ENCODE measurements at regions not wholly inside any gene's neighbourhood (a gene's known extent, or its start where the extent isn't known, plus 50 kb on each side); places are given as distances from the start of the nearest gene placed in this dataset.

DNA sequence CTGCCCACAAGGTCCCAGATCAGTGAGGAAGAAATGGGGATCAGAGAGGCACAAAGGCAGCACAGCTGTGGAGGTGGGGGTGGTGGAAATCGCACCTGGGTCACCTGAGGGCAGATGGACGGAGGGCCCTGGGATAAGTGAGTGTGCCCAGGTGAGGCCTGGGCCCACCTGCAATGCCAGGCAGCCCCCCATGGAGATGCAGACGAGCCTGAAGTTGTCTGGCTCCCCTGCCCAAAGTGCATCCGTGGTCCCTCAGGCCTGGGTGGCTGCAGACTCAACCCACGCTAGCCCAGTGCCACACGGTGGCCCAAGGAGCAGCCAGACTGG, 84.9 kb downstream of the NCOR2 start:
- no peaks in the 10 kb centered on the region for H3K9me3 ChIP-seq
- no peaks in the 10 kb centered on the region for H3K27me3 ChIP-seq
- peaks cover 64% of the 10 kb centered on the region for H3K36me3 ChIP-seq
- WGBS, result 80% methylated on average over 4 of the region's 6 CpGs
- no peak overlapping the region for H3K27ac ChIP-seq
- TF ChIP-seq POLR2AphosphoS5 (IDR thresholded peaks at IDR 0.05), result no peak
- no peak for TF ChIP-seq POLR2A (IDR thresholded peaks at IDR 0.05)
- no peak for TF ChIP-seq EP300 (IDR thresholded peaks at IDR 0.05)
- TF ChIP-seq, protein P1, sequence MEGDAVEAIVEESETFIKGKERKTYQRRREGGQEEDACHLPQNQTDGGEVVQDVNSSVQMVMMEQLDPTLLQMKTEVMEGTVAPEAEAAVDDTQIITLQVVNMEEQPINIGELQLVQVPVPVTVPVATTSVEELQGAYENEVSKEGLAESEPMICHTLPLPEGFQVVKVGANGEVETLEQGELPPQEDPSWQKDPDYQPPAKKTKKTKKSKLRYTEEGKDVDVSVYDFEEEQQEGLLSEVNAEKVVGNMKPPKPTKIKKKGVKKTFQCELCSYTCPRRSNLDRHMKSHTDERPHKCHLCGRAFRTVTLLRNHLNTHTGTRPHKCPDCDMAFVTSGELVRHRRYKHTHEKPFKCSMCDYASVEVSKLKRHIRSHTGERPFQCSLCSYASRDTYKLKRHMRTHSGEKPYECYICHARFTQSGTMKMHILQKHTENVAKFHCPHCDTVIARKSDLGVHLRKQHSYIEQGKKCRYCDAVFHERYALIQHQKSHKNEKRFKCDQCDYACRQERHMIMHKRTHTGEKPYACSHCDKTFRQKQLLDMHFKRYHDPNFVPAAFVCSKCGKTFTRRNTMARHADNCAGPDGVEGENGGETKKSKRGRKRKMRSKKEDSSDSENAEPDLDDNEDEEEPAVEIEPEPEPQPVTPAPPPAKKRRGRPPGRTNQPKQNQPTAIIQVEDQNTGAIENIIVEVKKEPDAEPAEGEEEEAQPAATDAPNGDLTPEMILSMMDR (IDR thresholded peaks at IDR 0.05), result no peak
- DNase-seq (ENCODE audit: low spot score in 2 of 2), result no peak
- H3K4me1 ChIP-seq, result peaks cover 25% of the 10 kb centered on the region
- no peak overlapping the region for H3K4me3 ChIP-seq

DNA sequence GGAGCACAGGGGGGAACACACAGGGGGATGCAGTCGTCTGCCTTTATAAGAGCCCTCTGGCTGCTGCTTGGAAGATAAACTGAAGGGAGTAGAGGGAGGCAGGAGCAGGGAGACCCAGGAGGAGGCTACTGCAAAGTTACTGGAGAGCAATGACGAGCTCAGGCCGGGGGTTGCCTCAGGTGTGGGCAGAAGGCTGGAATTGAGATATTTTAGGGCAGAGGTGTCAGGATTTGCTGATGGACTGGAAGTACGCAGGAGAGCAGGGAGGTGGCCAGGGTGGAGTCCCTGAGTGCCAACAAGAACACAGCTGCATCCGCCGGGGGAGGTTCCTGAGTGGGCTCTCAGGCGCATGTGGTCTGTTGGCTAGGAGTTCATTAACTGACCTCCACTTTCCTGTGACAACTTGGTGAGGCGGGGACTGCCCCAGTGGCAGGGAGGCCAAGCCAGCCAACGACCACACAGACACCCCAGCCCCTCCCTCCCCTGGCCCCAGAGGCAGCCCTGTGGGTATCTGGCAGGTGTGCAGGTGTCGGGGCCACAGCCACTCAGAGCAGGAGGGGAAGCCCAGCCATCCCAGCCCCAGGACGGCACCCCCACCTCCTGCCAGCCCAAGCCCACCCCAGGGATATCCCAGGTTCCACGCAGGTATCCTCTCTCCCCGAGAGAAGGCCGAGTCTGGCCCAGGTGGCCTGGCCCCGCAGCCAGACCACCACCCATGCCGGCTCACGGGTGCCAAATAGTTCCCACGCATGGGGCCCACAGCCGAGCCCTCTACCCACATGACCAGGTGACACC, 85.4 kb downstream of the NCOR2 start:
- Histone ChIP-seq H3K4me3 (no peak overlapping the region), H3K36me3 (peaks cover 69% of the 10 kb centered on the region), H3K27ac (no peak overlapping the region), H3K4me1 (peaks cover 25% of the 10 kb centered on the region), H3K27me3 (no peaks in the 10 kb centered on the region), H3K9me3 (no peaks in the 10 kb centered on the region)
- DNase-seq (ENCODE audit: low spot score in 2 of 2), result peak in 1 of 2 donors; percentile 67
- no peak for TF ChIP-seq POLR2AphosphoS5 (IDR thresholded peaks at IDR 0.05)
- TF ChIP-seq EP300 (IDR thresholded peaks at IDR 0.05), result no peak
- no peak for TF ChIP-seq POLR2A (IDR thresholded peaks at IDR 0.05)
- TF ChIP-seq, protein P1 (IDR thresholded peaks at IDR 0.05), result no peak
- 72% methylated on average over 9 of the region's 19 CpGs for WGBS

DNA sequence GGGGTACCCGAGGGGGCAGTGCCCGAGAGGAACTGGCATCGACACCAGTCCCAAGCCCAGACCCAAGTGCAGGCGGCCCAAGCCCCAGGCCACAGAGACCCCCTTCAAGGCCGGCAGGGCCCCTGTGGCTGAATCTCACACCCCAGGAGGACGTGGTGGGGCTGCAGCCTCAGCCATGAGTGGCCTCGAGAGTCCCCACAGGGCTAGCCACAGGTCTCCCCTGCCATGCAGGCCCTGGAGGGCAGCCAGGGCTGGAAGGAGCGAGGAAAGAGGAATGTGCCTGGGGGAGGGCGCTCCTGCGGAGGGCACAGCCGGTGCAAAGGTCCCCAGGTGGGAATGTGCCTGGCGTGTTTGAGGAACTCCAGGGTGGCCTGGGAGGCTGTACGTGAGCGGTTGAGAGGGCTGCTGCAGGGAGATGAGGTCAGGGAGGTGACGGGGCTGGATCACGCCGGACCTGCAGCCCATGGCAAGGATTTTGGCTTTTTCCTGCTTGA, 86.1 kb downstream of the NCOR2 start:
- WGBS, result 63% methylated on average over 17 of the region's 17 CpGs

DNA sequence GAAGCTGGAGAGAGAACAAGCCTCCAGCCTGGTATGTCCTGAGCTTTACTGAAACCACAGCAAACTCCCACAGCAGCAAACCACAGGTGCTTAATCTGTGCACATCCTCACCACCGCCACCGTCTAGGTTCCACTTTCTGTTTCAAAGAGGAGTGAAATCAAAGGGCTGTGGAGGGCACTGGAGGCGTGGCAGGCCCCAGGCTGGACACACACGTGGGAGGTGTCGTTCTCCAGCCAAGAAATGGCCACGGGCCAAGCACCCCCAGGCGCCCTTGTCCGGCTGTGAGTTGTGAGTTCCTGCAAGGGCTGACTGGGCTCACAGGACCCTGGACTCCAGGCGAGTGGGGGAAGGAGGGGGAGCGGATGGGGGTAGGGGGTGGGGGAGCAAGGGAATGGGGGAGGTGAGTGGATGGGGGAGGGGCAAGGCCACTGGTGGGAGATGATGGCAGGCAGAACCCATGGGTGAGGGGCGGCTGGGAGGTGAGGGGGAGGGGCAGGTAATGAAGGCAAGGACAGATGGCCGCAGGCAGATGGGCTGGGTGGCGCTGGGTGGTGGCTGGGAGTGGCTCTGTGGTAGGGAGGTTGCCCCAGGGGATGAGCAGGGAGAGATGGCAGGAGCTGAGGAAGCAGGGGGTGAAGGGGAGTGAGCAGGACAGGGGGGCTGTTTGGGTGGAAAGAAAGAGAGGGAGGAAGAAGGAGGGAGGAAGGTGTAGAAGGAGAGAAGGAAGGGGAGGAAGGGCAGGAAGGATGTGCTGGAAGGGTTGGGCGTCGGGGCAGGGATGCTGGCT, 86.7 kb downstream of the NCOR2 start:
- Histone ChIP-seq H3K36me3 (peaks cover 76% of the 10 kb centered on the region), H3K4me3 (no peak overlapping the region), H3K27ac (peak overlapping the region; percentile 2), H3K27me3 (no peaks in the 10 kb centered on the region), H3K9me3 (no peaks in the 10 kb centered on the region), H3K4me1 (peaks cover 25% of the 10 kb centered on the region)
- TF ChIP-seq POLR2A (IDR thresholded peaks at IDR 0.05), result no peak
- no peak for TF ChIP-seq EP300 (IDR thresholded peaks at IDR 0.05)
- TF ChIP-seq POLR2AphosphoS5 (IDR thresholded peaks at IDR 0.05), result no peak
- TF ChIP-seq, protein P1 (IDR thresholded peaks at IDR 0.05), result no peak
- DNase-seq (ENCODE audit: low spot score in 2 of 2), result peak in 1 of 2 donors; percentile 77
- 46% methylated on average over 11 of the region's 15 CpGs for WGBS

More for the DNA sequence above, 86.1 kb downstream of the NCOR2 start:
- no peak for TF ChIP-seq EP300 (IDR thresholded peaks at IDR 0.05)
- TF ChIP-seq POLR2AphosphoS5 (IDR thresholded peaks at IDR 0.05), result no peak
- TF ChIP-seq, protein P1 (IDR thresholded peaks at IDR 0.05), result no peak
- TF ChIP-seq POLR2A (IDR thresholded peaks at IDR 0.05), result no peak
- Histone ChIP-seq H3K27me3 (no peaks in the 10 kb centered on the region), H3K4me1 (peaks cover 25% of the 10 kb centered on the region), H3K36me3 (peaks cover 76% of the 10 kb centered on the region), H3K9me3 (no peaks in the 10 kb centered on the region), H3K27ac (no peak overlapping the region), H3K4me3 (no peak overlapping the region)
- peak in 1 of 2 donors; percentile 65 for DNase-seq (ENCODE audit: low spot score in 2 of 2)
